ELF-1 (cell line): ENCODE measurements at regions not wholly inside any gene's neighbourhood (a gene's known extent, or its start where the extent isn't known, plus 50 kb on each side); places are given as distances from the start of the nearest gene placed in this dataset.
"Not testable (repeated sequence)": the region's sequence is repeated elsewhere in the genome, so short reads cannot be mapped to it uniquely, and the experiment has no call there.

ENCODE experiments used
- DNase-seq: peaks from one replicate; pipeline ENCODE4 v3.0.0-alpha.2; 2016; ENCODE audit warnings: low read depth, low spot score

DNA sequence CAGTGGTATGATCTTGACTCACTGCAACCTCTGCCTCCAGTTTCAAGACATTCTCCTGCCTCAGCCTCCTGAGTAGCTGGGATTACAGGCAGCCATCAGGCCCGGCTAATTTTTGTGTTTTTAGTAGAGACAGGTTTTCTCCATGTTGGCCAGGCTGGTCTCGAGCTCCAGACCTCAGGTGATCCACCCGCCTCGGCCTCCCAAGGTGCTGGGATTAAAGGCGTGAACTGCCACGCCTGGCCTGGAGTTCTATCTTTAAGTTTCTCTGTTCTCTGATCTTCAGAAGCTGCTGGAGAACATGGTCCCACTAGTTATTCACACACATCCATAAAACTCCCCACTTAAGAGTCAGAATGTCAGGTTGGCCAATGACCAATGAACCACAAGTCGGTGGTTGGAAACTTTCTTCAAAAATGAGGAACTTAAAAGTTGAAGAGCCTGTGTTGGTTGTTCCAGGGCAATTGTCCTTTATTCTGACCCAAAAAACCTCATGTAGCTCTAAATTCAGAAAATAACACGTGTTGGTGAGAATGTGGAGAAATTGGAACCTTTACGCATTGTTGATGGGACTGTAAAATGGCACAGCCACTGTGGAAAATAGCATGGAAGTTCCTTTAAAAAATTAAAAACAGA lies 55.9 kb upstream of the PIK3CB start:
- DNase-seq = no peak

DNA sequence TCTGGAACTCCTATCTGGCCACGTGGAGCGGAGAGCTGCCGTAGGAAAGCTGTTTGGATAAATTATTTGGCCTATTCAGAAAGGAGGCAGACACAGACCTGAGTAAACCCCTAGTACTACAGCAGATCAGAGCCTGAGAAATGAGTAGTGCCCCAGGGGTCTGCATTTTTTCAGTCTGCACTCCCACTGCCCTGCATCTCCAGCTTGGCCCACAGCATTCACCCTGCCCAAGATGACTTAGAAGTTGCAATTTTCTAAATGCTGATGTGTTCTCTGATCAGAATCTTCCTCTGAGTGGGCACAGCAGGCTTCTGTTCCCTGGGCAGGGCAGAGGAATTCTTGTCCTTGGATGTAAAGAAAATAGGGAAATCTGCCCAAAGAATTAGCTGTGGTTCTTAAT lies 55.1 kb upstream of the PIK3CB start:
- peak; percentile 42 for DNase-seq

DNA sequence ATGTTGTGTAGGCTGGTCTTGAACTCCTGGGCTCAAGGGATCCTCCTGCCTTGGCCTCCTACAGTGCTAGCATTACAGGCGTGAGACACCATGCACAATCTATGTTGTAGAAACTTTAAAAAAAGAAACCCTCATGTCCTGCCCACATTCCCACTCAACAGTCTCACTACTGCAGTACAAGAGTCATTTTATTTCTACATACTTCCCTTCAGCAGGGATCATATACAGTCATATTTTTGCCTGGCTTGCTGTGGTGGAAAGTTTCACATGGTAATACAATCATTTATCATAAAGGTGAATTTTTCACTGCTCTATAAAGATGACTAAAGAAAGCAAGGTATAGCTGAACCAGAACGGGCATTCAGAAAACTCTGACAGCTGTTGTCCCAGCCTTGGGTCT lies 53.8 kb upstream of the PIK3CB start:
- no peak for DNase-seq

DNA sequence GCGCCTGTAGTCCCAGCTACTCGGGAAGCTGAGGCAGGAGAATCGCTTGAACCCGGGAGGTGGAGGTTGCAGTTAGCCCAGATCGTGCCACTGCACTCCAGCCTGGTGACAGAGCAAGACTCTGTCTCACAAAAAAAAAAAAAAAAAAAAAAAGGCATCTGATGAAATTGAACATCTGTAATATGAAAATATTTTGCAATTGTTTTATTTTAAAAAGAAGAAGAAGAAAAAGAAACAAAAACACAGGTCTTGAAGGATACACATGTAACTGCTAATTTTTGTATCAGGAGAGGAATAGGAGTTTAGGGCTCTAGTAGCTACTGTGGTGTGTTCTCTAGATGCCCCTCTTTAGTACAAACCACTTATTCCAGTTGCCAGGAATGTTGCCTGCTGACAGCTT lies 51.4 kb upstream of the PIK3CB start:
- not testable (repeated sequence) for DNase-seq
